Stomach (tissue), 8 donors: ENCODE measurements at regions not wholly inside any gene's neighbourhood (a gene's known extent, or its start where the extent isn't known, plus 50 kb on each side); places are given as distances from the start of the nearest gene placed in this dataset.

Source experiments
- DNase-seq, 2 donors: peaks; one replicate each; pipeline versions ENCODE4 v3.0.0 to v3.0.0-alpha.2; 2013 to 2019
- H3K27ac ChIP-seq, 5 donors: fragments of 200-600 bp in 4 of 5; sonication (generic) in 4 of 5; one replicate each; pipeline ENCODE4 v1.5.1; 2013 to 2019; ENCODE audit warnings: mild to moderate bottlenecking in 1 of 5, moderate library complexity in 1 of 5
- H3K27me3 ChIP-seq, 3 donors: fragments of 200-600 bp; sonication (generic); one replicate each; pipeline ENCODE4 v1.5.1; 2017 to 2019; ENCODE audit warnings: mixed run types in 1 of 3
- H3K36me3 ChIP-seq, 4 donors: fragments of 200-600 bp; sonication (generic); 1 replicate in 3 of 4; 2 replicates in 1 of 4; pipeline ENCODE4 v1.5.1; 2016 to 2019
- H3K4me1 ChIP-seq, 4 donors: fragments of 200-600 bp; sonication (generic); one replicate each; pipeline ENCODE4 v1.5.1; 2016 to 2019
- H3K4me3 ChIP-seq, 4 donors: fragments of 200-600 bp; sonication (generic) in 3 of 4; one replicate each; pipeline ENCODE4 v1.5.1; 2016 to 2019; ENCODE audit warnings: mild to moderate bottlenecking in 1 of 4
- H3K9me3 ChIP-seq, 4 donors: fragments of 200-600 bp; sonication (generic); one replicate each; pipeline ENCODE4 v1.5.1; 2016 to 2019
- CTCF ChIP-seq, 7 experiments: fragments of 450-650 bp in 4 of 7; fragments of 200-600 bp in 3 of 7; sonication (generic) in 3 of 7; IDR thresholded peaks; one replicate each; pipeline ENCODE4 v1.5.1; 2016 to 2019; ENCODE audit warnings: antibody characterized with exemption in 7 of 7, control low read depth in 2 of 7, mild to moderate bottlenecking in 1 of 7
- EP300 ChIP-seq: sonication (generic); formaldehyde crosslinking; IDR thresholded peaks from one replicate; pipeline ENCODE4 v1.6.1; 2017; ENCODE audit warnings: antibody characterized with exemption
- POLR2A ChIP-seq, 4 donors: fragments of 450-650 bp; IDR thresholded peaks; one replicate each; pipeline ENCODE4 v1.6.1; 2016; ENCODE audit warnings: antibody characterized with exemption in 4 of 4, control low read depth in 2 of 4, mild to moderate bottlenecking in 1 of 4, moderate library complexity in 1 of 4
- POLR2AphosphoS5 ChIP-seq, 3 donors: sonication (generic); formaldehyde crosslinking; IDR thresholded peaks; one replicate each; pipeline ENCODE4 v1.6.1; 2016; ENCODE audit warnings: antibody characterized with exemption in 3 of 3
- WGBS, 5 donors: extraction: QIAGEN DNeasy Blood & Tissue Kit in 3 of 5; methylation state at CpG; one replicate each; pipeline versions ENCODE4 v1.1.5 to v1.1.7; 2013 to 2018; 5-methylcytosine and 5-hydroxymethylcytosine counted together
- intact Hi-C: fragments of 100-400 bp; cut with DNase I; formaldehyde crosslinking; loops from one replicate; pipeline ENCODE4 v1.15.1; 2023; ENCODE audit warnings: low total_unique reads
- donor health status: healthy with polysubstance abuse.
- donor health status: Bipolar disorder and iron deficiency.
- donor health status: healthy.

- Histone ChIP-seq H3K4me1 (peaks cover 0 to 16% (median 0%) of the 10 kb centered on the region in 4 donors), H3K4me3 (no peak overlapping the region), H3K36me3 (no peaks in the 10 kb centered on the region), H3K27ac (no peak overlapping the region), H3K9me3 (peaks cover 0 to 5% (median 2%) of the 10 kb centered on the region in 4 donors), H3K27me3 (no peaks in the 10 kb centered on the region)
- DNase-seq, result no peak
- intact Hi-C loops, result no loop called here
- 75 to 87% (median 79%) methylated on average over 3 of the region's 3 CpGs for WGBS, 5 donors
- TF ChIP-seq CTCF (IDR thresholded peaks at IDR 0.05) (no peak), POLR2A (IDR thresholded peaks at IDR 0.05) (no peak), POLR2AphosphoS5 (IDR thresholded peaks at IDR 0.05) (no peak), EP300 (no peak)
Measured at GRCh38 chr9:111162026-111162425, 123.8 kb upstream of the LPAR1 start.

- no peaks in the 10 kb centered on the region for H3K9me3 ChIP-seq
- H3K27ac ChIP-seq, result no peak overlapping the region
- intact Hi-C loops, result no loop called here
- no peak for DNase-seq
- H3K4me3 ChIP-seq, result no peak overlapping the region
- TF ChIP-seq POLR2AphosphoS5 (IDR thresholded peaks at IDR 0.05) (no peak), CTCF (IDR thresholded peaks at IDR 0.05) (no peak), POLR2A (IDR thresholded peaks at IDR 0.05) (no peak), EP300 (no peak)
- 72 to 90% (median 77%) methylated on average over 3 of the region's 3 CpGs for WGBS, 5 donors
- no peaks in the 10 kb centered on the region for H3K27me3 ChIP-seq
- H3K4me1 ChIP-seq, result peaks cover 0 to 16% (median 0%) of the 10 kb centered on the region in 4 donors
- H3K36me3 ChIP-seq, result no peaks in the 10 kb centered on the region
Measured at GRCh38 chr9:111161015-111161415, 122.7 kb upstream of the LPAR1 start.

- no peak for DNase-seq
- Histone ChIP-seq H3K9me3 (no peaks in the 10 kb centered on the region), H3K4me1 (peaks cover 0 to 16% (median 0%) of the 10 kb centered on the region in 4 donors), H3K27me3 (no peaks in the 10 kb centered on the region), H3K27ac (no peak overlapping the region), H3K4me3 (no peak overlapping the region), H3K36me3 (no peaks in the 10 kb centered on the region)
- intact Hi-C loops, result no loop called here
- WGBS, 5 donors, result 93 to 97% (median 93%) methylated on average over 2 of the region's 2 CpGs
- TF ChIP-seq POLR2A (IDR thresholded peaks at IDR 0.05), result no peak
- no peak for TF ChIP-seq POLR2AphosphoS5 (IDR thresholded peaks at IDR 0.05)
- no peak for TF ChIP-seq EP300
- TF ChIP-seq CTCF (IDR thresholded peaks at IDR 0.05), result no peak
Measured at GRCh38 chr9:111158999-111159398, 120.7 kb upstream of the LPAR1 start.

- no peak overlapping the region for H3K4me3 ChIP-seq
- 82 to 91% (median 90%) methylated on average over 1 of the region's 1 CpG for WGBS, 5 donors
Measured at GRCh38 chr9:111158363-111158762, 120.1 kb upstream of the LPAR1 start.

More at GRCh38 chr9:111158363-111158762, 120.1 kb upstream of the LPAR1 start:
- TF ChIP-seq EP300, result no peak
- no peak for TF ChIP-seq POLR2A (IDR thresholded peaks at IDR 0.05)
- TF ChIP-seq POLR2AphosphoS5 (IDR thresholded peaks at IDR 0.05), result no peak
- TF ChIP-seq CTCF (IDR thresholded peaks at IDR 0.05), result no peak
- Histone ChIP-seq H3K27me3 (no peaks in the 10 kb centered on the region), H3K27ac (no peak overlapping the region), H3K36me3 (no peaks in the 10 kb centered on the region), H3K9me3 (no peaks in the 10 kb centered on the region), H3K4me1 (peaks cover 0 to 9% (median 1%) of the 10 kb centered on the region in 4 donors)
- intact Hi-C loops, result no loop called here
- no peak for DNase-seq
